A673 (cell line): ENCODE measurements at regions not wholly inside any gene's neighbourhood (a gene's known extent, or its start where the extent isn't known, plus 50 kb on each side); places are given as distances from the start of the nearest gene placed in this dataset.

ENCODE experiments used
- CTCF ChIP-seq: fragments of 300-800, 200-600 bp; sonication (generic); conservative IDR thresholded peaks from 2 replicates; pipeline ENCODE4 v1.5.1; 2017; ENCODE audit warnings: low read depth, mild to moderate bottlenecking, antibody characterized with exemption, low read length, moderate library complexity, mixed read lengths
- EZH2 ChIP-seq: fragments of 200-600 bp; sonication (generic); IDR thresholded peaks from 2 replicates; pipeline ENCODE4 v1.6.1; 2017; ENCODE audit warnings: borderline replicate concordance, low read depth, mild to moderate bottlenecking, mixed read lengths, antibody characterized with exemption, low read length; ENCODE audit not compliant: poor library complexity, severe bottlenecking

DNA sequence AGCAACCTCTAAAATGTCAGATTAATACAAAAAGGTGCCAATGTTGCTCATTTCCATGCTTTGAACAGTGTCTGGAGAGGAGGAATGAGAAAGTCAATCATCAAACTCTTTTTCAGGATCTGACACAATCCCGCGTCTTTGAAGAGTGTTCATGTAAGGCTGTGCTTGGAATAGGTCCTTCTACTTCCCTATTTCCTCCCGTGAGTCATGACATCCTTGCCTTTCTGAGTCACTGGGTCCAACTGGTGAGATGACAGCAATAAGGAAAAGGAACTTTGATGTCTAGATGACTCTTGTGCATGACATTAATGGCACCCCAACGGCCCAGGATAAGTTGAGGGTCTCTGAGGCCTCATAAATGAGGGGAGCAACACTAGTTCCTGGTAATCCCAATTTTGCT is 109.0 kb upstream of the CELF4 start:
- no peak for TF ChIP-seq CTCF
- no peak for TF ChIP-seq EZH2
